ENCODE measurements at regions not wholly inside any gene's neighbourhood (a gene's known extent, or its start where the extent isn't known, plus 50 kb on each side); places are given as distances from the start of the nearest gene placed in this dataset.

DNA sequence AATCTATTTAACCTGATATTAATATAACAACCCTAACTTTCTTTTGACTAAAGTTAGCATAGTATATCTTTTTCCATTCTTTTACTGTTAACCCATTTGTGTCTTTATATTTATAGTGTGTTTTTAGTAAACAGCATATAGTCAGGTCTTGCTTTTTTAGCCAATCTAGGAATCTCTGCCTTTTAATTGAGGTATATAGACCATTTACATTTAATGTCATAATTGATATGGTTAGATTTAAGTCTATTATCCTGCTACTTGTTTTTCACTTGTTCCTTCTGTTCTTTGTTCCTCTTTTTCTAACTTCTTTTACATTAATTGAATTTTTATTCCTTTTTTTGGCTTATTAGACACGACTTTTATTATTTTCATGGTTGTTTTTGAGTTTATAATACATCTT, 174.4 kb downstream of the KCTD15 start:
- FAIRE-seq (no peak), DNase-seq (ENCODE audit: low read depth, low spot score) (no peak)
- no peak overlapping the region for H3K9ac ChIP-seq (ENCODE audit: control insufficient read depth, extremely low read depth, insufficient read depth, low read length)
- H3K27ac ChIP-seq (ENCODE audit: control insufficient read depth, insufficient read depth, low read length), result no peak overlapping the region
- H4K20me1 ChIP-seq (ENCODE audit: control insufficient read depth, extremely low read depth, insufficient read depth, low read length), result no peaks in the 10 kb centered on the region
- no peaks in the 10 kb centered on the region for H3K9me1 ChIP-seq (ENCODE audit: control insufficient read depth, extremely low read depth, insufficient read depth, low read length)
- no peak overlapping the region for H2AFZ ChIP-seq (ENCODE audit: control insufficient read depth, low read length)
- dilution Hi-C loops (cut with MboI; ENCODE audit: extremely low pct_ligation_motif_present, low sequenced_read_pairs), result no loop called here
- no peak overlapping the region for H3K4me2 ChIP-seq (ENCODE audit: control insufficient read depth, extremely low read depth, insufficient read depth, low read depth, low read length)
- TF ChIP-seq, protein P1, sequence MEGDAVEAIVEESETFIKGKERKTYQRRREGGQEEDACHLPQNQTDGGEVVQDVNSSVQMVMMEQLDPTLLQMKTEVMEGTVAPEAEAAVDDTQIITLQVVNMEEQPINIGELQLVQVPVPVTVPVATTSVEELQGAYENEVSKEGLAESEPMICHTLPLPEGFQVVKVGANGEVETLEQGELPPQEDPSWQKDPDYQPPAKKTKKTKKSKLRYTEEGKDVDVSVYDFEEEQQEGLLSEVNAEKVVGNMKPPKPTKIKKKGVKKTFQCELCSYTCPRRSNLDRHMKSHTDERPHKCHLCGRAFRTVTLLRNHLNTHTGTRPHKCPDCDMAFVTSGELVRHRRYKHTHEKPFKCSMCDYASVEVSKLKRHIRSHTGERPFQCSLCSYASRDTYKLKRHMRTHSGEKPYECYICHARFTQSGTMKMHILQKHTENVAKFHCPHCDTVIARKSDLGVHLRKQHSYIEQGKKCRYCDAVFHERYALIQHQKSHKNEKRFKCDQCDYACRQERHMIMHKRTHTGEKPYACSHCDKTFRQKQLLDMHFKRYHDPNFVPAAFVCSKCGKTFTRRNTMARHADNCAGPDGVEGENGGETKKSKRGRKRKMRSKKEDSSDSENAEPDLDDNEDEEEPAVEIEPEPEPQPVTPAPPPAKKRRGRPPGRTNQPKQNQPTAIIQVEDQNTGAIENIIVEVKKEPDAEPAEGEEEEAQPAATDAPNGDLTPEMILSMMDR (optimal IDR thresholded peaks at IDR 0.05 in 1 of 3, IDR thresholded peaks at IDR 0.05 in 1 of 3, conservative IDR thresholded peaks at IDR 0.05 in 1 of 3; ENCODE audit: extremely low read depth in 1 of 3, insufficient read depth in 2 of 3, low read length in 3 of 3), result no peak
- TF ChIP-seq EZH2 (IDR thresholded peaks at IDR 0.05; ENCODE audit: low read length), result no peak
- H3K4me1 ChIP-seq (ENCODE audit: control insufficient read depth, extremely low read depth, insufficient read depth, low read length), result no peaks in the 10 kb centered on the region
- H3K4me3 ChIP-seq (ENCODE audit: control insufficient read depth in 2 of 3, extremely low read depth in 1 of 3, insufficient read depth in 2 of 3, low read depth in 1 of 3, low read length in 3 of 3), result no peak overlapping the region
- no peaks in the 10 kb centered on the region for H3K9me3 ChIP-seq (ENCODE audit: control insufficient read depth, low read depth, low read length)
- no peaks in the 10 kb centered on the region for H3K27me3 ChIP-seq (ENCODE audit: control insufficient read depth, extremely low read depth, insufficient read depth, low read length)
- H3K36me3 ChIP-seq (ENCODE audit: control insufficient read depth in 2 of 2, extremely low read depth in 1 of 2, insufficient read depth in 2 of 2, low read length in 2 of 2), result no peaks in the 10 kb centered on the region
- H3K79me2 ChIP-seq (ENCODE audit: control insufficient read depth, insufficient read depth, low read length), result no peaks in the 10 kb centered on the region

DNA sequence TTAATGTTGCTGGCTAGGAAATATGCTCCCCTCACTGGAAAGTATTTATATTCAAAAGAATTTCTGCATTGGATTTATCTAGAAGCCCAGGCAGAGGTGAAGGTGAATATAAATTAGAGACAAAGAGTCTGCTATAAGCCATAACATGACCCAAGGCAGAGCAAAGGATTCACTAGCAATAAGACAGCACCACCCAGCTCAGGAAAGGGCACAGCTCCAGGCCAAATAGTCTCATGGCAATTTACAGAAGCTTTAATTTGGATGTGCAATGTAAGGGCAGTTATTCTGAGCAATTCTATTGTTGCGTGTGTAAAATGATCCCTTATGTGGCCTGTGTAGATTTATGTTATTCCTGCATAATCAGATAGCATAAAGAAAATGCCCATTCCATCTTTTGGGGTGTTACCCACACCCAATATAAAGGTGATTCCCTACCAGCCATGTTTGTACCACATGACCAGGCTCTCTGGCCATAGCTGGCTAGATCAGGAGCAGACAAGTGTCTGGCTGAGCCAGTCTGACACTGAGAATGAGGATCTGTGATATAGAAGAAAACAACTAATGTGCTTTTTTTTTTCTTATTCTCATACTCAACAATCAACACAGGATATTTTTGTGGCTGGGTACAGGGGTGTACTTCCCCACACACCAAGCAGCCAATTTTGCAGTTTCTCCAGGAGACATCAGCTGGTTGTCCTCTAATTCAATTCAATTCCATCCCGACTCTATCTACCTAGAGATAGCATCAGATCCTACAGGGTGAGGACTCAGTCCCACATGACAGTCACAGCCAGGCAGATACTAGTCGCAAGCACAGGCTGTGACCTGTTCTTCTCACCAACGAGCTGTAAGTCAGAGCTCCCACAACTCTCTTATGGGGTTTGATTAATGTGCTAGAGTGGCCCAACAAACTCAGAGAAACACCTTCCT, 181.4 kb downstream of the KCTD15 start:
- H3K9me1 ChIP-seq (ENCODE audit: control insufficient read depth, extremely low read depth, insufficient read depth, low read length), result no peaks in the 10 kb centered on the region
- H3K4me1 ChIP-seq (ENCODE audit: control insufficient read depth, extremely low read depth, insufficient read depth, low read length), result no peaks in the 10 kb centered on the region
- TF ChIP-seq EZH2 (IDR thresholded peaks at IDR 0.05; ENCODE audit: low read length), result no peak
- TF ChIP-seq, protein P1 (optimal IDR thresholded peaks at IDR 0.05 in 1 of 3, IDR thresholded peaks at IDR 0.05 in 1 of 3, conservative IDR thresholded peaks at IDR 0.05 in 1 of 3; ENCODE audit: extremely low read depth in 1 of 3, insufficient read depth in 2 of 3, low read length in 3 of 3), result no peak
- dilution Hi-C loops (cut with MboI; ENCODE audit: extremely low pct_ligation_motif_present, low sequenced_read_pairs), result no loop called here
- H3K27ac ChIP-seq (ENCODE audit: control insufficient read depth, insufficient read depth, low read length), result no peak overlapping the region
- no peaks in the 10 kb centered on the region for H3K36me3 ChIP-seq (ENCODE audit: control insufficient read depth in 2 of 2, extremely low read depth in 1 of 2, insufficient read depth in 2 of 2, low read length in 2 of 2)
- no peaks in the 10 kb centered on the region for H4K20me1 ChIP-seq (ENCODE audit: control insufficient read depth, extremely low read depth, insufficient read depth, low read length)
- H3K9me3 ChIP-seq (ENCODE audit: control insufficient read depth, low read depth, low read length), result no peaks in the 10 kb centered on the region
- no peak overlapping the region for H3K4me2 ChIP-seq (ENCODE audit: control insufficient read depth, extremely low read depth, insufficient read depth, low read depth, low read length)
- FAIRE-seq, result no peak
- H3K79me2 ChIP-seq (ENCODE audit: control insufficient read depth, insufficient read depth, low read length), result no peaks in the 10 kb centered on the region
- no peak for DNase-seq (ENCODE audit: low read depth, low spot score)
- no peak overlapping the region for H3K9ac ChIP-seq (ENCODE audit: control insufficient read depth, extremely low read depth, insufficient read depth, low read length)
- H3K4me3 ChIP-seq (ENCODE audit: control insufficient read depth in 2 of 3, extremely low read depth in 1 of 3, insufficient read depth in 2 of 3, low read depth in 1 of 3, low read length in 3 of 3), result no peak overlapping the region
- no peak overlapping the region for H2AFZ ChIP-seq (ENCODE audit: control insufficient read depth, low read length)
- no peaks in the 10 kb centered on the region for H3K27me3 ChIP-seq (ENCODE audit: control insufficient read depth, extremely low read depth, insufficient read depth, low read length)
